CD4-positive, alpha-beta T cell treated with Interleukin-15 for 1 hour (primary cell): ENCODE measurements at regions not wholly inside any gene's neighbourhood (a gene's known extent, or its start where the extent isn't known, plus 50 kb on each side); places are given as distances from the start of the nearest gene placed in this dataset.

Experiments
- DNase-seq: peaks from one replicate; pipeline ENCODE4 v3.0.0-alpha.2; 2020

DNA sequence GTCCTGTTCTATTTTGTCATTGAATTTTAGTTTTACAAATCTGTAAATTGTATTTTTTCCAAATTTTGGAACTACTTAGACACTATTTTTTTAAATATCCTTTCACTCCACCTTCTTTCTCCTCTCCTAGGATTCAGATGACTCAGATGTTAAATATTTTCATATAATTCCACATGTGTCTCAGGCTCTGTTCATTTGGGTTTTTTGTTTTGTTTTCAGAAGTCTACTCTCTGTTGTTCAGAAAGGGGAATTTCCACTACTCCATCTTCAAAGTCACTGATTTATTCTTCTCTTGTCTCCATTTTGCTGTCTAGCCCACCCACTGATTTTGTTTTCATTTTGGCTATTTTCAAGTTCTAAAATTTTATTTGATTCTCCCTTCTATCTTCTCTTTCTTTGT lies 264.0 kb upstream of the SLIT2 start:
- DNase-seq = no peak

DNA sequence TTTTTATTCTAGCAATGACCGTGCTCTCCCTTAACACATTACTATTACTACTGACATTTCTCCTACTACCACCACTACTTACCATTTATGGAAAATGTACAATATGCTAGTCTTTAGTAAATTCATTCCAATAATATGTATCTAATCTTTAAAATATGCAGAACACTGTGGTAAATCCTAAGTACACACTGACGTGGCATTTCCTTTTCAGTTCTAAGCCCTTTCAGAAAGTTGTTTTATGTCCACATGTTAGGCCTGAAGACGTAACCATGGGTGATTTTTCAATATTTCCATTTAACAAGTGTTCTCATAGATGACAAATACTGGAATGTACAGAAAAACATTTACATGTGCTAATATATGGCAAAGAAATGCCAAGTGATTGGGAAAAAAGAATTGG lies 268.6 kb upstream of the SLIT2 start:
- no peak for DNase-seq

DNA sequence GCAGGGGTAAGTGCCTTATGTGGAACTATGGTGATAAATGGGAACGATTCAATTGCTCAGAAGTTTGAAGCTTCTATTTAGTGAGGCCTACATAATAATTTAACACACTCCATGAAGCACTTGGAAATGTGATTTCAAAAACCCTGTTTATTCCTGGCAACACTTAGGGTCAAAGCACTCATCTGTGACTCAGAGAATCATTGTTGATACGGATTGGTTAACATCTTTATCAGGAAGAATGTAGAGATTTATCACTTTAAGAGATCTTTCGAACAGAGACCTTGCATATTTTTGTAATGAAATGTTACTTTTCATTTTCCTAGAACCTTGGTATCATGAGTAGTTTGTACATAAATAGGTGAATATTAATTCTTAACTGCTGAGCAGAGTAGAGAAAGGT lies 269.1 kb upstream of the SLIT2 start:
- no peak for DNase-seq

DNA sequence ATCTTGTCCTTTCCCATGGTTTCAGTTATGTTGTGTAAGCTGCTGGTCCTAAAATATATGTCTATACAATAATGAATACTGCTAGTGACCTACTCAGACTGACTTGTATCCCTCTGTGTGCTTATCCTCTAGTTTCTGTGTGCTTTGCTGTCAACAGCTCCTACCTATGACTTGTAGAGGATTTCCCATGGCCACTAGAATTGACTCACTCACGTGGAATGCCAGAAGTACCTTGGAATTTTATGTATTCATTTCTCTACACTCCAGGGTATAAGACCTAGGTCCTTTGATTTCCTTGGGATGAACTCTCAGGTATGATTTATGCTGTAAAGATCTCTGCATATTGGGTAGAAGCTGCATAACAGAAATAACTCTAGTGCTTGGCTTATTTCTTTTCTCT lies 279.9 kb upstream of the SLIT2 start:
- DNase-seq = no peak

DNA sequence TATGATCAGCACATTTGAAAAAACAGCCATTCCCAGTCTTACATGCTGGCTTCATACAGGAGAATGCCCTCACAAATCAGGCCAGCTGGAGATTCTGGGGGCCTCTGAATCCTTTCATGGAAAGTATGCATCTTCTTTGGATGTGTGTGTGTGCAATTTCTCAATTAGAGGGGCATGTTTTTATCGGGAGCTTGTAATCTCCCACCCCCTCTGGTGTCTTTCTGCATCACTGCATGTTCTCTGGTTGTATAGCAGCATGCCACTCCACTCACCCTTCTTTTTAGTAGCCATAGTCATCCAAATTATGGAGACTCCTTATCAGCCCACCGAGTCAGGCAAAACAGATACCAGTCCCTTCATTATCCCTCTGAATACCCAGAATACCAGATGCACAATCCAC lies 282.2 kb upstream of the SLIT2 start:
- DNase-seq = no peak

DNA sequence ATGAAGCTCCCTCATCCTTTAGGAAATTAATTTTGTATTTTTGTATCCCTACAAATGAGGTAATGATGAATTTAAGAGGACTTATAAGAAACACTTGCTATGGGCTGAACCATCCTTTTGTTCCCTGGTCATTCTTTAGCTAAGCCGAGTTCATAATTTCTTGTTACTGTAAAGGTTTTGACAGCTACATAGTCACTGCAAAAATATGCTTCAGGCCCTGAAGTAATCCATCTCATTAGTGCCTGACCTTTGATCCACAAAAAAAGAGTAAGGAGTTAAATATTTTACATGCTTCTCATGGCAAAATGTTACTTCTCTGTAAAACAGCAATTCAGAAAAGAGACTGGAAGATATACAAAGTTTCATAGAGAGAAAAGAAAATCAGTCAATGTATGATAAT lies 290.6 kb upstream of the SLIT2 start:
- no peak for DNase-seq

DNA sequence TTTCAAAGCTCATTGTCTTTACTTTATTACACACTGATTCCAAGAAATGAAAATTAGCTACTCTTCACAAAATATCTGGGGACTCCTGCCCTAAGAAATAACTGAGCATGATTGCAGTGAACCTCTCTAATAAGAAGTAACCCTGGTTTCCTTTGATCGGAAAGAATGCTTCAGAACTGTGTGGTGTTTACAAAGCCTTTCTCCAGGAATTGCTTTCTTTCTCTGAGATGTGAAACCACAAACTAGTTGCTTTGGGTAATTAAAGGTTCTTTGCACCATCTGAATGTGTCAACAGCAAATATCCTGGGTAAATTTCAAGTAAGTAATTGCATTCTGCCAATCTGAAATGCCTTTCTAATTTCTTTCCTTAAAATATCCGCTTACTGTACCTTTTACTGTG lies 292.9 kb upstream of the SLIT2 start:
- no peak for DNase-seq

DNA sequence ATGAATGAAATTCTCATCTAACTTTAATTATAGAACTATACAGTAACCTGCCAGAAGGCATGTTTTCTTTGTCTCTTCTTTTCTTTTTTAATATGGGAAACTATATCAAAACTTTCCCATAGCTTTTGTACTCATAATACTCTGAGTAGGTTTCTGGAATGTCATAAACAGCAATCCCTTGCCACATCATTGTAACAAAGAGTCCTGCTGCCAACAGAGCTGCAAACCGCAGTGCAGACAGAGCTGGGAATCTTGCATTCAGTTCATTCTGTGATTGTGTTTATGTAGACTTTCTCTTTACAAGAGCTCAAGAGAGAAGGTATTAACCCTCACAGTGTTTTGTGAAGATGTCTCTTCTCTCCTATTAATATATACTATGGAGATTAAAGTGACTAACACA lies 304.4 kb upstream of the SLIT2 start:
- DNase-seq = no peak

DNA sequence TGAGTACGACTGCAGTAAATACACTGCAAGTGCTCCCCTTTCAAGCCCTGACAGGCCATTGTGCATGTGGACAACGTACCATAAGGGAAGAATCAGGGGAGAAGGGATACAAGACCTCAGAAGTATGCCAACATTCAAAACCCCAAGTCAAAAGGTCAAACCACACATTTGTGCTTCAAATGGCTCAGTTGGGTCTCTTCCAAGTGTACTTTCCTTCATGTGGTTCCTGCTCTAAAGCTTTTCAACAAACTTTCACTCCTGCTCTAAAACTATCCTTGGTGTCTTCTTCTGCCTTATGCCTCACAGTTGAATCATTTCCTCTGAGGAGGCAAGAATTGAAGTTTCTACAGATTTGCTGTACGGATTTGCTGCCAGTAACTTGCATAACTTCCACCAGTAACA lies 305.7 kb upstream of the SLIT2 start:
- no peak for DNase-seq

DNA sequence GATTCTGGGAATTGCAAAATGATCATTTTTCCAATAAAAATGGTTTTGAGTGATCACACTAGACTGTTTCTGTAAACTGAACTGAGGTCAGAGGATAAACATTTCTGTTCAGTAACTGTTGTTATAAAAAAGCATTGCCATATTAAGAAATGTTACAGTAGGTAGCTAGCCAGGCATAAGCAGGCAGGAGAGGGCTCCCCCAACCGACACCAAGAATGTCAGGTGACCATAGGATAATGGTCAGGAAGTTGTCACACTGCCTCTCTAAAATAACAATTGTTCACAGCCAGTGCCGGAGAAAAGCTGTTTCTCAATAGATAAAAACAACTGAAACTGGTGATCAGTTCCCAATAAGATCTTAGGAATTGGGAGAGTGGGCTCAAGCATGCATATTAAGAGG lies 306.2 kb upstream of the SLIT2 start:
- DNase-seq = no peak

DNA sequence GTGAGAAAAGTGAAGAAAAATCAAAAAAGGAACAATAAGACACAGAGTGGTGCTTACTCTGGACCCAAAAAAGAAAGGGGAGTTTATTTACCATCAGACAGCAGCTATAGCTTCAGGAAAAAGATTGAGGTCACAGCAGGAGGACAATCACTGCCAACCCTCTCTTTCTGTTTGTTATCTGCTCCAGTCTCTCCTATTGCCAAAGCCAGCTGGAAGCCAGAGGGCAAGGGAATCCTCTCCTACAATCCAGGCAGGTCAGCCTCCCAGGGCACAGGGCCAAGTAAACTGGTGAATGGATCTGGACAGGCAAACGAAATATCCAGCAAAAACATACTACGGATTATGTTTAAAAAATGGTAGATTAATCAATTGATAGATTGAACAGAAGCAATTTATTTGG lies 306.9 kb upstream of the SLIT2 start:
- DNase-seq = no peak

DNA sequence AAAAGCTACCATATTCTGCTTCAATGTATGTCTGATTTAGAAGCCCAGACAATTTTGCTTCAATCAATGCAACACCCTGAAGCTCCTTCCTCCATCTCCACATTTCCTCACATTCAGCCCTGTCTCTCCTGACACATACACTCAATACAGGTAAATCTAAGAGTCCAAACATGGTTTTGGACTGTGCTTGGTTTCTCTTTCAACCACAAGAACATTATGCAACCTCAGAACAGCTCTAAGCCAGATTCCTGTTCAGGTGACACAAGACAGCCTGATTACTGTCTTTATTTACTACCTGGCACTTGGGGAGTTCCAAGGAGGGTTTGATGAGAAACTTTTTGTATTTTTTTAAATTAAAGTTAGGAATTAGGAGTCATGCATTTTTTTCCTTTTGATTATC lies 307.5 kb upstream of the SLIT2 start:
- no peak for DNase-seq

DNA sequence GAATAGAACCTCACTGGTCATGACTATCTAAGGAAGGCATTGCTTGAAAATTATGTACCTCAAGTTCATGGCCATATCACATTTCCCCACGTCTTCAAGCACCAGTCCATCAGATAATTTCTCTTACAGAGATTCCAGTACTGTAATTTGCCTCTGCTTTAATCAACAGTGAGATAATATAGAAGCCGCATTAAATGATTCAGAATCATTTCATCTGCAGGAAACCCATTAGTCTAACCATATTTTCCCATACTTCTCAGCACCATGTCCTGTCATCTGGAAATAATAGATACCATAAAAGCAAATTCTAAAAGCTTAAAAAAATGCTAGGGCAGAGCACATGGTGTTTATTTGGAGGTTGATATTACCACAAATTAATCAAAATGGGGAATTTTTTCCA lies 310.3 kb upstream of the SLIT2 start:
- DNase-seq = no peak

DNA sequence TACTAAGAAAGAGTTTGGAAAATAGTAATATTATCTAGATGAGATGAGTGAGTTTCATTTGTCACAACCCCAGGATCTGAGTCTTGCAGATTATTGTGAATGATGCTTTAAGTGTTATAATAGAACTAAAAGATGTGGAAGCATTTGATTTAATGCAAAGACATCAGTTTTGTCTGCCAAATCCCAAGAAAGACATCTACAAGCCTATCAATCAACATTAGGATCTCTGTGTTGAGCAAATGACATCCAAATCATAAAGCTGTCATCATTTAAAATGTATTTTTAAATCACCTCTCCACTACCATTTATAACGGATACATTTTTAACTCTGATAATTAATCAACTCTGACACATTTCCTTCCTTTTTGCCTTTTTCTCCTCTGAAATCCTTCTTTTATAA lies 310.8 kb upstream of the SLIT2 start:
- no peak for DNase-seq

DNA sequence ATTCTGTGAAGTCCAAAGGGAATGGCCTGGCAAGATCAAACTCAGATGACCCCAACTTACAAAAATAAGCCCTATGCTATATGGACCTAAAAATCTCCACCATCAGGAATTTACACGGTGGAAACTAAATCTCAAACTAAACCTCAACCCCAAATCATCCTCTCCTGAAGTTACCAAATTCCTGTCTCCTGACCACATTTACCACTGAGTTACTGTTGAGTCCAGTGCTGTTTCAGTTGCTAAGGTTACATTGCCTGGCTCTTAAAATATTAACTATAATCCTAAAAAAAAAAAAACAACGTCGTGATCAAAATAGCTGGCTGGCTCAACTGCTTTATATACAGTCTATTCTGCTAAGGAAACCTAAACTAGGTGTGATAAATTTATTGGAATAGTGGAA lies 315.2 kb upstream of the SLIT2 start:
- no peak for DNase-seq

DNA sequence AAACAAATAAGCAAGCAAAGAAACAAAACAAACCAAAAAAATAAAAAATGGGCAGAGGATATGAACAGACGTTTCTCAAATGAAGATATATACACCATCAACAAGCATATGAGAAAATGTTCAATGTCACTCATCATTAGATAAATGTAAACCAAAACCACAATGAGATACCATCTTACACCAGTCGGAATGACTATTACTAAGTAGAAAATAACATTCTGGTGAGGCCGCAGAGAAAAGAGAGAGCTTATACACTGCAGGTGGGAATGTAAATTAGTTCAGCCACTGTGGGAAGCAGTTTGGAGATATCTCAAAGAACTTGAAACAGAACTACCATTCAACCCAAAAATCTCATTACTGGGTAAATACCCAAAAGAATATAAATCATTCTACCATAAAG lies 321.0 kb upstream of the SLIT2 start:
- no peak for DNase-seq

DNA sequence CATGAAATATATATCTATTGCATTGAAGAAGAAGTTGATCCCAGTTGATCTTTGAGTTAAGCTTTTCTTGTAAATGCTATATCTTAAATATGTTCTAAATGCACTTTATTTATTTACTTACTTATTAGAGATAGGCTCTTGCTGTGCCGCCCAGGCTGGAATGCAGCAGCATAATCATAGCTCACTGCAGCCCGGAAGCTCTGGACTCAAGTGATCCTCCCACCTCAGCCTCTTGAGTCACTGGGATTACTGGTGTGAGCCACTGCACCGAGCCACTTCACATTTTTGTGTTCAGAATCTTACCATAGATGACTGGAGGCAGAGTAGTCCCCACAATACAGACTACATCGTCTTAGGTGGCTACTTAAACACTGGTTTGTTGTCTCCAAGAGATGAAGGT lies 324.3 kb upstream of the SLIT2 start:
- DNase-seq = no peak

DNA sequence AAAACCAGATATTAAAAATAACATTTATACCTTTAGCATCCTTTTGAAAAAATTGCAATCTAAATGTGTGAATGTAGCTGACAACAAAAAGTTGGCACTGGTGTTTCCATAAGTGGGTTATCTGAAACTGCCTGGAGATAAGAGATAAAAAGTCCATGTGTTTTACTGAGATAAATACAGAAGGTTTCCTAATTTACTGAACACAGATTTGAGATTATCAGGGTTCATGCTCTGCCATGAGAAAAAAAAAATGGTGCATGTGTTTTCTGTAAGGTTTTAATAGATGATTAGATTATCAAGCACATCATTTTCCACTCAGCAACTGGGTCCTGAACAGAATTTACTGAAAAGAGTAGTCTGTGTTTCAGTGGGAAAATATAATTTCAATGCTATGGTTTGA lies 326.2 kb upstream of the SLIT2 start:
- no peak for DNase-seq

DNA sequence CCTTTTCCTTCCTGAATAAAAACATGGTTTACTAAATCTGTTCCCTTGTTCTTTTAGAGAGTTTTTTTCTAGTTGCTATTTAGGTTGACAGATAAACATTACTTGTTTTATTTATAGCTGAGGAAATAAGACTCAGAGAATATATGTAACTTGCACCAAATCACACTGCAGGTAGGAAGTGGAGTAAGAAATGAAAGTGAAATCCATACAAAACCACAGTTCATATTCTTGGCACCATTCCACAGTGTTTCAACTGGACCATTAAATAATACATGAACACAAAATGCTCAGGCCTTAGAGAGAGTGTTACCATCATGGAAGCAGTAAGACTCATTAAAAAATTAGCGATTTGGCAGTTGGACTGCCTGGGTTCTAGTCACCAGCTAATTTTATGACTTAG lies 326.9 kb upstream of the SLIT2 start:
- no peak for DNase-seq

DNA sequence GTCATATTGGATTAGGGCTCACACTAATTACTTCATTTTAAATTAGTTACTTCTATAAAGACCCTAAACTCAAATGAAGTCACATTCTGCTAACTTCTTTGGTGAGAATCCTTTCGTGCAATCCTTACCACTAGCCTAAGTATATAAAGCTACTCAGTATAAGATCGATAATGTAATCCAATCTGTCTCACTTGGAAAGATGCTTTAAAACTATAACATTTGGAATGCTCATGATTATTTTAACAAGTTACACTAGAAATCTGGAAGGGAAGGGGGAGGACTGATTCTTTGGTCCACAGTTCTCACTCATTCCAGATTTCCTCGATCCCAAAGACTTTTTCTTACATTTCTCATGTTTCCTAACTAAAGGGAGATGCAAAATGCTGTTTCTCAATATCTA lies 336.4 kb upstream of the SLIT2 start:
- DNase-seq = no peak

DNA sequence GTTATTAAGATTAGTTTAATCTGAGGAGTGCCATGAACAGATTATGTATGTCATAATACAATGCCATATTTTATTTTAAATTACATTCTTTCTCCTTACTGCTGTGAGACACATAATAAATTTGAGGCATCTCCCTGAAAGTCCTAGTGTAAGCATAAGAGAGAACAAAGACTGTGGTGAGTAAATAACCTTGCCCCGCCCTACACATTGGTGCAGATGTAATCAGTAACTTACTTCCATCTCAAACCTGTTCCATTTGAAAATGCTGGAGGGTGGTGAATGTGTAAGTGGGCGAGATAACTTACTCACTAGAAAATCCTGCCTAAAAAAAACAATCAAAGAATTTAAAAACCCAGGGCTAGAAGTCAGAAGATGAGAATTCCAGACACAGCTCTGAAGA lies 338.1 kb upstream of the SLIT2 start:
- no peak for DNase-seq

DNA sequence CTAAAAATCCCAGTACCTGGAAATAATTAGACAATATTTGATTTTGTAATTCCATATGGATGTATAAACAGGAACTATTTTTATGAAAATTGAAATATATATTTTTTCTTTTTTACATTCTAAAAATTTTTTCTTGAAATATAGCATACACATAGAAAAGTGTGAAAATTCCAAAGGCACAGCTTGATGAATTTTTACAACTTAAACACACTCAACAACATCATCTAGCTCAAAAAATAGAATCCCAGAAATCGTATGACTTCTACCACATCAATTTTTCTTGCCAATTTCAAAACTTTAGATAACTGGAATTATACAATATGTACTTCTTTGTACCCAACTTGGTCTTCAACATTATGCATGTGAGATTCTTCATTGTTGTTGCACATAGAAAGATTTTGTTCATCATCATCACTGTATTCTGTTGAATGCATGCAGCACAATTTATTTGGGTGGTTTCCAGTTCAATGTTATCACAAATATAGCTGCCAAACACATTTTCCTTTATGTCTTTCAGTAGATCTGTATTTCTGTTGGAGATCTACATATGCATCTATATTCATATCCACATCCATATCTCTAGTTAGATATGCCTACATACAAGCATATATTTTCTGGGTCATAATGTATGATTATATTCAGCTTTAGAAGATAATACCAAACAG lies 340.7 kb upstream of the SLIT2 start:
- DNase-seq = no peak

DNA sequence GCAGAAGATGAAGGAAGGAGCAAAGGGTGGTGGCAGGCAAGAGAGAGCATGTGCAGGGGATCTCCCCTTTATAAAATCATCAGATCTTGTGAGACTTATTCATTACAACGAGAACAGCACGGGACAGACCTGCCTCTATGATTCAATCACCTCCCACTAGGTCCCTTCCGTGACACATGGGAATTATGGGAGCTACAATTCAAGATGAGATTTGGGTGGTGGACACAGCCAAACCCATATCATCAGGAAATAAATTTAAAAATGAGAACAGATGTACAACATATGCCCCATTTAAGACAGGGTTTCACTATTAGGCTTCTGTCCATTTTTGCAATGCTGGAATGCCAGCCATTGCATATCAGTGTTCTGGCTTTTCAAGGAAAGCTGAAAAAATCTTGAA lies 346.7 kb upstream of the SLIT2 start:
- no peak for DNase-seq

DNA sequence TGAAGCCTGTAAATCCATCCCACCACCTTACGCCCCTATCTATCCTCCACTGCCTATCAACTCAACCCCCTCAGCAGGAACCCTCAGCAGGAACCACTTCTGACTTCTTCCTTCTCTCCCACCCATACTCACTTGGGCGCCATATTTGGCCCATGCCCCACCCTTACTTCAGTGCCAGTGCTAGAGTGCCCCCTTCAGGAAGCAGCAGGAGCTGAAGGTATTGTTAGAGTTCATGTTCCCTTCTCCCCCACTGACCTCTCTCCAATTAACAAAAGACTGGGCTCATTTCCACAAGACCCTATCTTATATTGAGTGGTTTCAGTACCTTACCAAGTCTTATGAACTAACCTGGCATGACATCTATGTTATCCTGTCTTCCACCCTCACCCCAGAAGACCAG lies 363.1 kb upstream of the SLIT2 start:
- no peak for DNase-seq

DNA sequence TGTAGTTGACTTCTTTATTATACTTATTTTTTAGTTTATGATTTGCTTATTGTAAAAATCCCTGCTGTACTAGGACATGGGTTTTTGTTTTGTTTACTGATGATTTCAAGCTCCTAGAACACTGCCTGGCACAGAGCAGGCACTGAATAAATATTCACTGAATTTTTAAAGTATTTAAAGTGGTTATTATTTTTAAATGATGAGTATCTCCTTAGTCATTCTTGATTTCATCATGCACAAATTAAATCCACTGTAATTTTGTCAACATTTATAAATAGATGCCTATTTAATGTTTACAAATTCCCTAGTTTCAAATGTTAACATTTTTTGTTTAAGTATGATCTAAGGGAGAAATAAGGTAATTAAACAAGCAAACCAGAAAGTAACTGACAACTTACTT lies 367.9 kb upstream of the SLIT2 start:
- DNase-seq = no peak

DNA sequence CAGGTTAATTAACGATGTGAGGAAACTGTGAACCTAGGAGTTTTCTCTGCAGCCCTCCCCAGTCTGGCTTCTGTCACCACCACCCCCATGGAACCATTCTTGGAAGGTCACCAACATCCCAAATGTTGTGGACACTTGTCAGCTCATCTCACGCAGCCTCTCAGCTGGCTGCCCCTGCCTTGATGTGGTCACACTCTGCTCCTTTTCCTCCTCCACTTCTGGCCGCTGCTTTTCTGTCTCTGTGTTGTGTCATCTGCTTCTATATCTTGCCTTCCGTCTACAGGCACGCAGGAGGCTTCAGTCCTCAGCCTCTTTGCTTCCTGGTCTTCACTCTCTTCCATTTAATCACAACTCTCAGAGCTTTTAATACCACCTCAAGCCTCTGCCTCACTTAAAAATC lies 371.5 kb upstream of the SLIT2 start:
- no peak for DNase-seq
